Right atrium auricular region (tissue), 2 donors: ENCODE measurements at regions not wholly inside any gene's neighbourhood (a gene's known extent, or its start where the extent isn't known, plus 50 kb on each side); places are given as distances from the start of the nearest gene placed in this dataset.

Experiments
- DNase-seq: peaks from one replicate; pipeline ENCODE4 v3.0.0-alpha.2; 2019; ENCODE audit warnings: low spot score
- H3K27ac ChIP-seq, 2 donors: fragments of 200-600 bp; sonication (generic); 1 replicate in 1 of 2; 2 replicates in 1 of 2; pipeline ENCODE4 v1.5.1; 2016 to 2019
- H3K27me3 ChIP-seq, 2 donors: fragments of 200-600 bp; sonication (generic); one replicate each; pipeline versions ENCODE4 v1.5.1 to v1.6.0; 2017 to 2019
- H3K36me3 ChIP-seq: fragments of 200-600 bp; sonication (generic); one replicate; pipeline ENCODE4 v1.5.1; 2016
- H3K4me1 ChIP-seq, 2 donors: fragments of 200-600 bp; sonication (generic); one replicate each; pipeline versions ENCODE4 v1.5.1 to v1.6.0; 2017 to 2019
- H3K4me3 ChIP-seq, 2 donors: fragments of 200-600 bp; sonication (generic); 1 replicate in 1 of 2; 2 replicates in 1 of 2; pipeline ENCODE4 v1.5.1; 2017 to 2019; ENCODE audit warnings: mild to moderate bottlenecking in 1 of 2, moderate library complexity in 1 of 2
- H3K9me3 ChIP-seq, 2 donors: fragments of 200-600 bp; sonication (generic); one replicate each; pipeline ENCODE4 v1.5.1; 2019
- TF ChIP-seq, protein P1 (sequence below), 2 donors: fragments of 200-600 bp; sonication (generic); IDR thresholded peaks; one replicate each; pipeline ENCODE4 v1.5.1; 2019; ENCODE audit warnings: antibody characterized with exemption in 2 of 2

GRCh38 chr3:88312256-88312655 lies 162.5 kb downstream of the C3orf38 start:
- Histone ChIP-seq H3K9me3 (no peaks in the 10 kb centered on the region), H3K27ac (no peak overlapping the region), H3K36me3 (no peaks in the 10 kb centered on the region), H3K27me3 (no peaks in the 10 kb centered on the region), H3K4me3 (no peak overlapping the region), H3K4me1 (no peaks in the 10 kb centered on the region)
- TF ChIP-seq, protein P1, sequence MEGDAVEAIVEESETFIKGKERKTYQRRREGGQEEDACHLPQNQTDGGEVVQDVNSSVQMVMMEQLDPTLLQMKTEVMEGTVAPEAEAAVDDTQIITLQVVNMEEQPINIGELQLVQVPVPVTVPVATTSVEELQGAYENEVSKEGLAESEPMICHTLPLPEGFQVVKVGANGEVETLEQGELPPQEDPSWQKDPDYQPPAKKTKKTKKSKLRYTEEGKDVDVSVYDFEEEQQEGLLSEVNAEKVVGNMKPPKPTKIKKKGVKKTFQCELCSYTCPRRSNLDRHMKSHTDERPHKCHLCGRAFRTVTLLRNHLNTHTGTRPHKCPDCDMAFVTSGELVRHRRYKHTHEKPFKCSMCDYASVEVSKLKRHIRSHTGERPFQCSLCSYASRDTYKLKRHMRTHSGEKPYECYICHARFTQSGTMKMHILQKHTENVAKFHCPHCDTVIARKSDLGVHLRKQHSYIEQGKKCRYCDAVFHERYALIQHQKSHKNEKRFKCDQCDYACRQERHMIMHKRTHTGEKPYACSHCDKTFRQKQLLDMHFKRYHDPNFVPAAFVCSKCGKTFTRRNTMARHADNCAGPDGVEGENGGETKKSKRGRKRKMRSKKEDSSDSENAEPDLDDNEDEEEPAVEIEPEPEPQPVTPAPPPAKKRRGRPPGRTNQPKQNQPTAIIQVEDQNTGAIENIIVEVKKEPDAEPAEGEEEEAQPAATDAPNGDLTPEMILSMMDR (IDR thresholded peaks at IDR 0.05): no peak
- DNase-seq: no peak

GRCh38 chr3:88318067-88318466 lies 168.3 kb downstream of the C3orf38 start:
- no peak for DNase-seq
- TF ChIP-seq, protein P1 (IDR thresholded peaks at IDR 0.05): no peak
- H3K27ac ChIP-seq: no peak overlapping the region

DNA sequence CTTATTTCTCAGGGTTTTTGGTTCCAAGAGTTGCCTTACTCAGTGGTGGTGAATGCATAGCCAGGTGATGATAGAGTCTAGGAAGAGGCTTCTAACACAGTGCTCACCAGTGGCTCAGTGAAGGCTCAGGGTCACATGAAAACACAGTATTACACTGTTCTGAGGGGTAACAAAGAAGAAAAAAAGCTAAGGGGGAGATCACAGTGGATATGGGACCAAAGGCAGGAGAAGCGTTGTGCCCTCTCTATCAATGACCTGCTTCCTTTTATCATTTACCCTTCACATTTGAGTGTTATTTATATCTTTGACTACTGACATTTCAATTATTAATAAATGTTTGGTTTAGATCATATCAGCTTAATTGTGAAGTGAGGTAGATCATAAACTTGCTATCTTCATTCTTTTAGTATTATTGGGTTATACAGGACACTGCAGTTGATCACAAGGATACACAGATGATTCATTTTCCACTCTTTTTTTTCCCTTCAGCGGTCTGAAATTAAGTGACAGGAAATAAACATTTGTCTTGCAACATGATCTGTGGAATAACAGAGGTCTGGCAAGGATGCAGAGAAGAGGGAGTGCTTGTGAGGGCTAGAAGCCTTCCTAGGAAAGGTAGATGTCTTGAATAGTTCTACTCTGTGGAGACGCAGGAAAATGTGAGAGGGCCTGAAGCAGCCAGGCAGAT lies 171.7 kb downstream of the C3orf38 start:
- H3K4me3 ChIP-seq: no peak overlapping the region
- H3K4me1 ChIP-seq: no peaks in the 10 kb centered on the region
- no peaks in the 10 kb centered on the region for H3K36me3 ChIP-seq
- TF ChIP-seq, protein P1 (IDR thresholded peaks at IDR 0.05): no peak
- DNase-seq: no peak
- H3K9me3 ChIP-seq: no peaks in the 10 kb centered on the region
- no peak overlapping the region for H3K27ac ChIP-seq
- no peaks in the 10 kb centered on the region for H3K27me3 ChIP-seq

More at GRCh38 chr3:88318067-88318466, 168.3 kb downstream of the C3orf38 start:
- Histone ChIP-seq H3K9me3 (no peaks in the 10 kb centered on the region), H3K4me1 (no peaks in the 10 kb centered on the region), H3K27me3 (no peaks in the 10 kb centered on the region), H3K4me3 (no peak overlapping the region), H3K36me3 (no peaks in the 10 kb centered on the region)

DNA sequence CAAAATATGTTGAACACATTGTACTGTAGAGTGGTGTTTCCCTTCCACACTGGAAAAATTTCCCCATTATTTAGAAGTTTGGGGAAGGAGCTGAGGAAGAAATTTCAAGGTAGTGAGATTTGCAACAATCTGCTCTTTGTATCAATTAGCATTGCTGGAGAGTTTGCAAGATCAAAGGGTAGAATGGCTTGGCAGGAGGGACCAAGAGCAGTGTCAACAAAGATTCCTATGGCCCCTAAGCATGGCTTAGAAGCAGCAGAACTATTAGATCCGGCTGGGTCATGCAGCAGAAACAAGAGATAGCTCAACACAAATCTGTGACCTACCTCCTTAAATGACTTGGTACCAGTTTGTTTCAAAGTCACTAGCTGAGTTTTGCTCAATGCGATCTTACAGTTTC lies 175.0 kb downstream of the C3orf38 start:
- TF ChIP-seq, protein P1 (IDR thresholded peaks at IDR 0.05): no peak
- DNase-seq: no peak
- Histone ChIP-seq H3K27me3 (no peaks in the 10 kb centered on the region), H3K27ac (no peak overlapping the region), H3K36me3 (no peaks in the 10 kb centered on the region), H3K9me3 (no peaks in the 10 kb centered on the region), H3K4me3 (no peak overlapping the region), H3K4me1 (no peaks in the 10 kb centered on the region)

- TF ChIP-seq, protein P1 (IDR thresholded peaks at IDR 0.05): no peak
- Histone ChIP-seq H3K27me3 (no peaks in the 10 kb centered on the region), H3K9me3 (peaks cover 0 to 22% of the 10 kb centered on the region in 2 donors), H3K36me3 (no peaks in the 10 kb centered on the region), H3K4me3 (no peak overlapping the region), H3K27ac (no peak overlapping the region), H3K4me1 (no peaks in the 10 kb centered on the region)
- no peak for DNase-seq
These were observed 184.6 kb downstream of the C3orf38 start for GRCh38 chr3:88334187-88334868.
